Endodermal cell (in vitro differentiated cells): ENCODE measurements at regions not wholly inside any gene's neighbourhood (a gene's known extent, or its start where the extent isn't known, plus 50 kb on each side); places are given as distances from the start of the nearest gene placed in this dataset.

Experiments used
- DNase-seq: peaks from one replicate; pipeline ENCODE4 v3.0.0-alpha.2; 2017
- H3K27ac ChIP-seq: 2 replicates; pipeline ENCODE4 v1.5.1; 2013; ENCODE audit warnings: mild to moderate bottlenecking, low read depth, low read length, moderate library complexity
- H3K27me3 ChIP-seq: 2 replicates; pipeline ENCODE4 v1.6.1; 2013; ENCODE audit warnings: mild to moderate bottlenecking, low read length, moderate library complexity; ENCODE audit not compliant: insufficient read depth, control insufficient read depth, poor library complexity, severe bottlenecking
- H3K36me3 ChIP-seq: 2 replicates; pipeline ENCODE4 v1.7.0; 2013; ENCODE audit warnings: mild to moderate bottlenecking, low read length, moderate library complexity; ENCODE audit not compliant: control insufficient read depth, insufficient read depth
- H3K4me1 ChIP-seq: one replicate; pipeline ENCODE4 v1.7.0; 2013; ENCODE audit warnings: low read length; ENCODE audit not compliant: control insufficient read depth, insufficient read depth
- H3K4me3 ChIP-seq: 2 replicates; pipeline ENCODE4 v1.5.1; 2013; ENCODE audit warnings: mild to moderate bottlenecking, low read length, moderate library complexity
- H3K9ac ChIP-seq: 2 replicates; pipeline ENCODE4 v1.6.1; 2013; ENCODE audit warnings: mild to moderate bottlenecking, low read length, moderate library complexity; ENCODE audit not compliant: poor library complexity, severe bottlenecking; ENCODE audit errors: extremely low read depth
- H3K9me3 ChIP-seq: 2 replicates; pipeline ENCODE4 v1.6.1; 2013; ENCODE audit warnings: mild to moderate bottlenecking, low read length, moderate library complexity; ENCODE audit not compliant: control insufficient read depth
- H3K27ac Mint-ChIP-seq: 2 replicates; pipeline ENCODE4 v1.8.0; 2020; ENCODE audit warnings: mixed read lengths
- H3K27me3 Mint-ChIP-seq: 2 replicates; pipeline ENCODE4 v1.8.0; 2021; ENCODE audit warnings: mild to moderate bottlenecking, mixed read lengths; ENCODE audit not compliant: insufficient read depth
- H3K36me3 Mint-ChIP-seq: 2 replicates; pipeline ENCODE4 v1.8.0; 2020; ENCODE audit warnings: low read depth, mixed read lengths
- H3K4me1 Mint-ChIP-seq: 2 replicates; pipeline ENCODE4 v1.8.0; 2020; ENCODE audit warnings: mixed read lengths
- H3K4me3 Mint-ChIP-seq: 2 replicates; pipeline ENCODE4 v1.8.0; 2020; ENCODE audit warnings: mild to moderate bottlenecking, moderate library complexity, mixed read lengths
- H3K9me3 Mint-ChIP-seq: 2 replicates; pipeline ENCODE4 v1.8.0; 2020; ENCODE audit warnings: mild to moderate bottlenecking, mixed read lengths
- CTCF ChIP-seq: fragments of 200-600 bp; sonication (generic); conservative IDR thresholded peaks from 2 replicates; pipeline ENCODE4 v1.5.0; 2021; ENCODE audit warnings: antibody characterized with exemption, mild to moderate bottlenecking
- WGBS, 2 experiments: methylation state at CpG; one replicate each; pipeline versions ENCODE4 v1.1.5 to v1.1.7; 2013; ENCODE audit warnings: missing lambda C conversion rate in 2 of 2, mixed read lengths in 1 of 2; ENCODE audit not compliant: insufficient coverage in 1 of 2, insufficient read length in 1 of 2; 5-methylcytosine and 5-hydroxymethylcytosine counted together

- Histone ChIP-seq H3K36me3 (no peaks in the 10 kb centered on the region), H3K9ac (no peak overlapping the region), H3K9me3 (no peaks in the 10 kb centered on the region), H3K4me3 (no peak overlapping the region), H3K27me3 (no peaks in the 10 kb centered on the region), H3K4me1 (no peaks in the 10 kb centered on the region), H3K27ac (no peak overlapping the region)
- no peak overlapping the region for H3K27ac Mint-ChIP-seq
- no peak for DNase-seq
- H3K4me1 Mint-ChIP-seq: no peaks in the 10 kb centered on the region
- H3K36me3 Mint-ChIP-seq: no peaks in the 10 kb centered on the region
- H3K9me3 Mint-ChIP-seq: no peaks in the 10 kb centered on the region
- no peak overlapping the region for H3K4me3 Mint-ChIP-seq
- 78 to 87% methylated on average over 2 of the region's 2 CpGs for WGBS, 2 experiments
- TF ChIP-seq CTCF: no peak
- H3K27me3 Mint-ChIP-seq: no peaks in the 10 kb centered on the region
These were observed 694.2 kb downstream of the BRINP3 start for GRCh38 chr1:189783456-189783855.

GRCh38 chr1:189786761-189787160, 690.9 kb downstream of the BRINP3 start:
- Mint-ChIP-seq H3K27me3 (no peaks in the 10 kb centered on the region), H3K4me1 (no peaks in the 10 kb centered on the region), H3K4me3 (no peak overlapping the region), H3K27ac (no peak overlapping the region), H3K36me3 (no peaks in the 10 kb centered on the region), H3K9me3 (no peaks in the 10 kb centered on the region)
- no peaks in the 10 kb centered on the region for H3K9me3 ChIP-seq
- no peak overlapping the region for H3K9ac ChIP-seq
- no peak for TF ChIP-seq CTCF
- WGBS, 2 experiments: 82 to 100% methylated on average over 1 to 5 of the region's 5 CpGs
- H3K4me3 ChIP-seq: no peak overlapping the region
- no peak for DNase-seq
- H3K36me3 ChIP-seq: no peaks in the 10 kb centered on the region
- H3K27me3 ChIP-seq: no peaks in the 10 kb centered on the region
- no peaks in the 10 kb centered on the region for H3K4me1 ChIP-seq
- peak overlapping the region; percentile 90 for H3K27ac ChIP-seq

DNA sequence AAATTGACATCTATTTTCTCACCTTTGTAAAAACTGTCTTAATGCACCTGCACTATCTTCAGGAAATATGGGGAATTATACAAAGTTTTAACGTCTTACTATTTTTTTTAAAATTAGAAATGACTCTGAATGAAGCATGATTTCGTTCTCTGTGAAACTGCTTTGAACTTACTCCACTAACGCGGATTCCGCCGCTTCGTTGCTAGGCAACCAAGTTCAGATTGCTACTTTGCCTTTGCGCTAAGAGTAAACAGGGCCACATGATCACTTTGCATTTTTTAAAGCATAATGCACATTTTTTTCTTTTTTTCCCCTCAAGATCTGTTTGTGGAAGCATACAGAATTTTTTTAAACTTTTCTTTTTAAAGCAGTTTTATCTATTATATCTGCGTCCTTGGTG, 690.5 kb downstream of the BRINP3 start:
- no peak for DNase-seq
- Histone ChIP-seq H3K4me3 (no peak overlapping the region), H3K9ac (no peak overlapping the region), H3K27me3 (no peaks in the 10 kb centered on the region), H3K36me3 (no peaks in the 10 kb centered on the region), H3K4me1 (no peaks in the 10 kb centered on the region), H3K9me3 (no peaks in the 10 kb centered on the region), H3K27ac (peak overlapping the region; percentile 90)
- no peaks in the 10 kb centered on the region for H3K9me3 Mint-ChIP-seq
- TF ChIP-seq CTCF: no peak
- H3K4me3 Mint-ChIP-seq: no peak overlapping the region
- WGBS, 2 experiments: 77 to 90% methylated on average over 9 of the region's 9 CpGs
- no peaks in the 10 kb centered on the region for H3K36me3 Mint-ChIP-seq
- no peaks in the 10 kb centered on the region for H3K4me1 Mint-ChIP-seq
- no peaks in the 10 kb centered on the region for H3K27me3 Mint-ChIP-seq
- no peak overlapping the region for H3K27ac Mint-ChIP-seq
